ENCODE measurements at regions not wholly inside any gene's neighbourhood (a gene's known extent, or its start where the extent isn't known, plus 50 kb on each side); places are given as distances from the start of the nearest gene placed in this dataset.
"Not testable (repeated sequence)": the region's sequence is repeated elsewhere in the genome, so short reads cannot be mapped to it uniquely, and the experiment has no call there.

DNA sequence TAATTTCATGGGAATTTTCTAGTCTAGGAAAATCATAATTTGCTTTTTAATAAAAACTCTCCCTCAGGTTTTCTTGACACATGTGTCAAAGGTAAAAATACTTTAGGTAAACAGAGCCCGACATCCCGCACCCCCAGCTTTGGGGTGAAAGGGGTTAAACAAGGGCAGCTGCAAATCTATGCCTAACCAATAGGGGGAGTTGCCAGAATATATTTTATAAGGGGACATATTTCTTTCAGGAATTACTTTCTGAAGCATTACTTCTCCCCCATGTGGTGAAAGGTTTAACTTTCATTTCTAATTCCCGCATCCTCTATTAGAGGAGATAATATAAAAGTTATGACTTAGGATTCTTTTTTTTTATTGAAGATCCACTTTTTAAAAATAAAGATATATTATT, 53.9 kb upstream of the HEPH start:
- DNase-seq = peak in 1 of 2 experiments; percentile 21

DNA sequence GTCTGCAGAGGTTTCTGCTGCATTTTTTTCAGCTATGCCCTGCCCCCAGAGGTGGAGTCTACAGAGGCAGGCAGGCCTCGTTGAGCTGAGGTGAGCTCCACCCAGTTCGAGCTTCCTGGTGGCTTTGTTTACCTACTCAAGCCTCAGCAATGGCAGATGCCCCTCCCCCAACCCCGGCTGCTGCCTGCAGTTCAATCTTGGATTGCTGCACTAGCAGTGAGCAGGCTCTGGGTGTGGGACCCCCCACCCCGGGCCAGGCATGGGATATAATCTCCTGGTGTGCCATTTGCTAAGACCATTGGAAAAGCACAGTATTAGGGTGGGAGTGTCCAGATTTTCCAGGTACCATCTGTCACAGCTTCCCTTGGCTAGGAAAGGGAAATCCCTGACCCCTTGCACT, 56.2 kb upstream of the HEPH start:
- DNase-seq = not testable (repeated sequence)

DNA sequence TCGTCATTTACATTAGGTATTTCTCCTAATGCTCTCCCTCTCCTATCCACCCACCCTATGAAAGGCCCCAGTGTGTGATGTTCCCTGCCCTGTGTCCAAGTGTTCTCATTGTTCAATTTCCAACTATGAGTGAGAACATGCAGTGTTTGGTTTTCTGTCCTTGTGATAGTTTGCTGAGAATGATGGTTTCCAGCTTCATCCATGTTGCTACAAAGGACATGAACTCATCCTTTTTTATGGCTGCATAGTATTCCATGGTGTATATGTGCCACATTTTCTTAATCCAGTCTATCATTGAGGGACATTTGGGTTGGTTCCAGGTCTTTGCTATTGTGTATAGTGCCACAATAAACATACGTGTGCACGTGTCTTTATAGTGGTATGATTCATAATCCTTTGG, 61.6 kb upstream of the HEPH start:
- DNase-seq = not testable (repeated sequence)

DNA sequence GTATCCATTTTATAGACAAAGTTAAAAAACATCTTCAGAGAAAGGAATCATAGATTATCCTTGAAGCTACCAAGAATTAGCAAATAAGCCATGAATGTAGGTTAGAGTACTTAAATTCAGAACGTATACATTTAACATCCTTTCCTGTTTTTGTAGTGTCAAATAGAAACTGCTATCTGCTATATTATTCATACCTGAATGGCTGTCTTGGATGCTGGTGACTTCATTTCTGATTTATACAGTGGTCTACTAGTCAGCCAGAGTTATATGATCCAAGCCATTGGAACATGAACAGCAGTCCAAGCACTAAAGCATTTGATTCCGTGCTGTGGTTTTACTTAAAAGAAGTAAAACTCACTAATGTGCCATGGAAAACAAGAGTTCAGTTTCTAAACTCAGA, 58.3 kb upstream of the VSIG4 start:
- DNase-seq = no peak

DNA sequence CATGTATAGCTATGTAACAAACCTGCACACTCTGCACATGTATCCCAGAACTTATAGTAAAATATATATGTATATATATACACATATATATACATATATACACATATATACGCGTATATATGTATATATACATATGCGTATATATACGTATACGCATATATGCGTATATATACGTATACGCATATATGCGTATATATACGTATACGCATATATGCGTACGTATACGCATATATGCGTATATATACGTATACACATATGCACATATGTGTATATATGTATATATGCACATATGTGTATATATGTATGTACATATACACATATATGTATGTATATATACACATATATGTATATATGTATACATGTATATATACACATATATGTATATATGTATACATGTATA, 57.1 kb upstream of the VSIG4 start:
- not testable (repeated sequence) for DNase-seq

DNA sequence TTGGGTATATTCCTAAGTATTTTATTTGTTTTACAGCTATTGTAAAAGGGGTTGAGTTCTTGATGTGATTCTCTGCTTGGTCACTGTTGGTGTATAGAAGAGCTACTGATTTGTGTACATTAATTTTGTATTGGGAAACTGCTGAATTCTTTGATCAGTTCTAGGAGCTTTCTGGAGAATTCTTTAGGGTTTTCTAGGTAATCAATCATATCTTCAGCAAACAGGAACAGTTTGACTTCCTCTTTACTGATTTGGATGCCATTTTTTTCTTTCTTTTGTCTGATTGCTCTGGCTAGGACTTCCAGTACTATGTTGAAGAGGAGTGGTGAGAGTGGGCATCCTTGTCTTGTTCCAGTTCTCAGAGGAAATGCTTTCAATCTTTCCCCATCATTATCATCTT, 50.1 kb upstream of the VSIG4 start:
- not testable (repeated sequence) for DNase-seq
